GM23248 (cell line): ENCODE measurements at regions not wholly inside any gene's neighbourhood (a gene's known extent, or its start where the extent isn't known, plus 50 kb on each side); places are given as distances from the start of the nearest gene placed in this dataset.

ENCODE experiments used
- EZH2 ChIP-seq: fragments of 200-600 bp; sonication (generic); IDR thresholded peaks from 2 replicates; pipeline ENCODE4 v1.6.1; 2018; ENCODE audit warnings: antibody characterized with exemption, mild to moderate bottlenecking; ENCODE audit not compliant: insufficient read depth, poor library complexity, severe bottlenecking
- EZH2phosphoT487 ChIP-seq: fragments of 200-600 bp; sonication (generic); IDR thresholded peaks from 2 replicates; pipeline ENCODE4 v1.6.1; 2018; ENCODE audit warnings: antibody characterized with exemption, moderate library complexity, mild to moderate bottlenecking, low read depth; ENCODE audit not compliant: insufficient read depth

GRCh38 chr5:92329759-92330158, 946.6 kb upstream of the ARRDC3 start:
- TF ChIP-seq EZH2 (no peak), EZH2phosphoT487 (no peak)
